GM12892 (cell line): ENCODE measurements at regions not wholly inside any gene's neighbourhood (a gene's known extent, or its start where the extent isn't known, plus 50 kb on each side); places are given as distances from the start of the nearest gene placed in this dataset.

Source experiments
- DNase-seq: peaks from one replicate; pipeline ENCODE4 v3.0.0; 2011; ENCODE audit not compliant: insufficient read length
- FAIRE-seq: peaks from 2 replicates; lab custom pipeline; 2011; peaks lifted over from hg19 to GRCh38; lab: Jason Lieb, UNC
- POLR2A ChIP-seq: IDR thresholded peaks from 2 replicates; pipeline ENCODE4 v1.6.1; 2011; ENCODE audit warnings: low read depth, low read length, control low read depth
- POLR2AphosphoS5 ChIP-seq: IDR thresholded peaks from 2 replicates; pipeline ENCODE4 v1.6.1; 2011; ENCODE audit warnings: low read depth, low read length, control low read depth
- TAF1 ChIP-seq: IDR thresholded peaks from 2 replicates; pipeline ENCODE4 v1.6.1; 2011; ENCODE audit warnings: low read depth, mild to moderate bottlenecking, control low read depth, low read length, borderline replicate concordance

GRCh38 chr3:115255197-115255585 is 108.1 kb upstream of the ZBTB20 start:
- FAIRE-seq (no peak), DNase-seq (no peak)
- TF ChIP-seq POLR2AphosphoS5 = no peak
- TF ChIP-seq POLR2A = no peak
- TF ChIP-seq TAF1 = no peak

DNA sequence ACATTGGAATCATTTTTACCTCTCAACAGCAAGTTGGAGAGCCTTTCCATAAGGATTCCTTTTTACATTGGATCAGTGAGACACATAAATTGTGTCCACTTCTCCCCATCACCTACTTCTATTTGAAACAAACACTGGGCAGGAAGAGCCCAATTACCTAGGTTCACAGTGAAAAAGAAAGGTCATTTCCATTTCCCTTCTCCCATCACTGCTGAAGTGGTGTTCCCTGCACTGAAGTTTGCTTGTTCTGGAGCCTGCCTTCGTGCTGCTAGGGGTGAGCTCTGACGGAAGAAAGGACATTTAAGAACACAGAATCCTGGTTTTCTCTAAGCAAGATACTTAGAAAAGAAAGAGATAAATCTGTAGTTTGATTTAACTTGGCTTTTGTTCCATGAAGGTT is 123.8 kb upstream of the ZBTB20 start:
- no peak for TF ChIP-seq TAF1
- TF ChIP-seq POLR2AphosphoS5 = no peak
- TF ChIP-seq POLR2A = no peak
- DNase-seq = no peak

GRCh38 chr3:115272036-115272824 is 125.1 kb upstream of the ZBTB20 start:
- DNase-seq = no peak
- TF ChIP-seq TAF1 = no peak
- no peak for TF ChIP-seq POLR2AphosphoS5
- FAIRE-seq = no peak

More for the DNA sequence above, 123.8 kb upstream of the ZBTB20 start:
- FAIRE-seq = no peak

GRCh38 chr3:115275896-115276295 is 128.8 kb upstream of the ZBTB20 start:
- FAIRE-seq (no peak), DNase-seq (no peak)
- TF ChIP-seq POLR2AphosphoS5 = no peak
- TF ChIP-seq TAF1 = no peak
- TF ChIP-seq POLR2A = no peak

DNA sequence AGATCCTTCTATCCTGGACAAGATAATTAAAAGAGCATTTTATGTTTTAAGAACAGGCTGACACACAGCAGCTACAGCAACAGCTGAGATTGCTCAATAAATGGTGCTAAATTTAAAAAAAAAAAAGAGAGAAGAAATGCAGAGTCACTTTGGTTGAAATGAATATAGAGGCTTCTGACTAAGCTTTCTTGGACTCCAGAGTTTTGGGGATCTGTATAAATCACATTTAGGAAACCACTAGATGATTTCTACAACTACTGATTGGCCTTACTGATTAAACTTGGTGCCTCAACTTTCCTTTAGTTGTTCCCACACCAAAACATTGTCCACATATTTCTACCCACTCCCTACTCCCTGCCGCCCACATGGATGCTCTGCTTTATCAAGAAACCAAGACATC is 132.9 kb upstream of the ZBTB20 start:
- no peak for FAIRE-seq
- TF ChIP-seq POLR2AphosphoS5 (no peak), TAF1 (no peak), POLR2A (no peak)
- no peak for DNase-seq

- no peak for FAIRE-seq
- no peak for DNase-seq
- no peak for TF ChIP-seq POLR2AphosphoS5
- no peak for TF ChIP-seq POLR2A
- no peak for TF ChIP-seq TAF1
These were observed 133.4 kb upstream of the ZBTB20 start for GRCh38 chr3:115280506-115280905.

GRCh38 chr3:115281697-115282675 is 134.9 kb upstream of the ZBTB20 start:
- no peak for FAIRE-seq
- DNase-seq = no peak
- TF ChIP-seq POLR2A = no peak
- TF ChIP-seq POLR2AphosphoS5 = no peak
- TF ChIP-seq TAF1 = no peak

GRCh38 chr3:115284980-115285379 is 137.9 kb upstream of the ZBTB20 start:
- no peak for DNase-seq
- TF ChIP-seq TAF1 = no peak
- TF ChIP-seq POLR2A = no peak
- TF ChIP-seq POLR2AphosphoS5 = no peak
- FAIRE-seq = no peak

DNA sequence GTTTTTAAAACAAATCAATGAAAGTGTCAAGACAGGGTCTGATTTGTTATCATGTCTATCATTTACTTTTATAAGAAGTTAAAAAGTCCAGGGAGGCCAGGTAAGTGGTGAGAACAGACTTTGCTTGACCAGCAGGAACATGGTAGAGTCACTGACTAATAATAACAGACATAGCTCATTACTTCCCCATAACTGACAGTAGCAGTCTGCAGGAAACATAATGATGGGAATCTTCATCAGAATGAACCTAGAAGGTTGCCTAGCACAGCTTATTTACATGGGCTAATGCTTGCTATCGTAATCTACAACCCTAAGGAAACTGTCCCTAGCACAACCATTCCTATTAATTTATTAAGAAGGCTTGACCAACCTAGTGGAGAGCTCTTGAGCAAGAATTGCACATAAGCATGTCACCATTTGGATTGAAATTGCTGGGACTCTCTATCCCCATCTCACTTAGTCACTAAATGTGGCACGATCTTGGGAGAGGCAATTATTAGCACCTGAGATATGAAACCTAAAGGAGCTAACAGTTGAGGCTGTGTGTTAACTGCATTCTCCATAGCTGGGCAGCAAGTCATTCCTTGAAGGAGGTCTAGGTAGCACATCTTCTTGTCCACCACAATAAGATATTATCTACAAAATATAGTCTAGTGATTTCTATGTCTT is 139.6 kb upstream of the ZBTB20 start:
- DNase-seq = no peak
- TF ChIP-seq TAF1 (no peak), POLR2AphosphoS5 (no peak), POLR2A (no peak)
- no peak for FAIRE-seq

GRCh38 chr3:115287198-115287597 is 140.1 kb upstream of the ZBTB20 start:
- DNase-seq (no peak), FAIRE-seq (no peak)
- no peak for TF ChIP-seq TAF1
- no peak for TF ChIP-seq POLR2AphosphoS5
- TF ChIP-seq POLR2A = no peak

DNA sequence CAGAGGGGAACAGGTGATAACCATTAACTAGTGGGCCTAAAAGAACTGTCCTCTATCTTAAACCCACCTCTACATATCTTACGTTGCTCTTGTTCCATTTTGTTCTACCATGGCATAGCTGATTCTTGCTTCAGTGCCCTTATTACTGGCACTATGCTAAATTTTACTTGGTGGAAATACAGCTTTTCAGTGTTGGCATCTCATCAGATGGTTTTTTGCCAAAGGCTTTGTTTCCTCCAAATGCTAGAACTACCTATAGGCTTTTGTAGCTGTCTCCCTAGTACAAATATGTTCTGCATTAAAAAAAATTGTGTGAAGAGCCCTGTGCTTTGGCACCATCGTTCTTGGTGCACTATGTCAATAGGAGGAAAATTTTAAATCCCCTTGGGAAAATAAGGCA is 145.0 kb upstream of the ZBTB20 start:
- DNase-seq (no peak), FAIRE-seq (no peak)
- TF ChIP-seq TAF1 = no peak
- no peak for TF ChIP-seq POLR2A
- TF ChIP-seq POLR2AphosphoS5 = no peak
